Suprapubic skin (tissue), 4 donors: ENCODE measurements at regions not wholly inside any gene's neighbourhood (a gene's known extent, or its start where the extent isn't known, plus 50 kb on each side); places are given as distances from the start of the nearest gene placed in this dataset.

ENCODE experiments used
- CTCF ChIP-seq, 2 donors: fragments of 200-600 bp in 1 of 2; fragments of 450-650 bp in 1 of 2; sonication (generic) in 1 of 2; IDR thresholded peaks; one replicate each; pipeline ENCODE4 v1.5.1; 2016 to 2019; ENCODE audit warnings: antibody characterized with exemption in 2 of 2, mild to moderate bottlenecking in 1 of 2, moderate library complexity in 1 of 2
- POLR2A ChIP-seq, 2 donors: fragments of 450-650 bp; IDR thresholded peaks; one replicate each; pipeline ENCODE4 v1.6.1; 2017; ENCODE audit warnings: antibody characterized with exemption in 2 of 2, mild to moderate bottlenecking in 2 of 2, moderate library complexity in 2 of 2
- POLR2AphosphoS5 ChIP-seq, 3 donors: sonication (generic); formaldehyde crosslinking; IDR thresholded peaks; one replicate each; pipeline ENCODE4 v1.6.1; 2017; ENCODE audit warnings: antibody characterized with exemption in 3 of 3

GRCh38 chr6:93048381-93048780, 371.0 kb downstream of the EPHA7 start:
- no peak for TF ChIP-seq POLR2AphosphoS5 (IDR thresholded peaks at IDR 0.05)
- TF ChIP-seq CTCF (IDR thresholded peaks at IDR 0.05) = no peak
- no peak for TF ChIP-seq POLR2A (IDR thresholded peaks at IDR 0.05)
